HepG2 (cell line): ENCODE measurements at regions not wholly inside any gene's neighbourhood (a gene's known extent, or its start where the extent isn't known, plus 50 kb on each side); places are given as distances from the start of the nearest gene placed in this dataset.
A peak's percentile ranks its signal among the peaks of the same experiment; 100 is the strongest.

ENCODE experiments used
- ADNP ChIP-seq: sonication (generic); formaldehyde crosslinking; IDR thresholded peaks from 2 replicates; pipeline ENCODE4 v1.4.0; 2020; ENCODE audit warnings: missing genetic modification reagents
- HMG20B ChIP-seq: conservative IDR thresholded peaks from 2 replicates; pipeline ENCODE4 v1.6.1; 2016; ENCODE audit warnings: missing genetic modification reagents, missing compliant biosample characterization
- IRX3 ChIP-seq: sonication (generic); formaldehyde crosslinking; IDR thresholded peaks from 2 replicates; pipeline ENCODE4 v1.8.1; 2023; ENCODE audit warnings: mild to moderate bottlenecking, low read depth, missing genetic modification reagents, borderline replicate concordance
- KDM5A ChIP-seq: fragments of 200-600 bp; sonication (generic); IDR thresholded peaks from 2 replicates; pipeline ENCODE4 v1.7.0; 2018; ENCODE audit warnings: antibody characterized with exemption, mild to moderate bottlenecking, low read length, borderline replicate concordance
- KDM5B ChIP-seq: sonication (generic); formaldehyde crosslinking; IDR thresholded peaks from 2 replicates; pipeline ENCODE4 v1.4.0; 2020; ENCODE audit warnings: missing genetic modification reagents, mild to moderate bottlenecking, borderline replicate concordance
- NFIC ChIP-seq: IDR thresholded peaks from 2 replicates; pipeline ENCODE4 v1.6.1; 2012; ENCODE audit warnings: mild to moderate bottlenecking, low read length, inconsistent platforms
- NFKBIZ ChIP-seq: IDR thresholded peaks from 2 replicates; pipeline ENCODE4 v1.6.1; 2018; ENCODE audit warnings: missing genetic modification reagents, missing compliant biosample characterization
- RXRA ChIP-seq: sonication (generic); formaldehyde crosslinking; IDR thresholded peaks from 2 replicates; pipeline ENCODE4 v1.5.1; 2020; ENCODE audit warnings: missing genetic modification reagents
- SRSF9 ChIP-seq: fragments of 200-400 bp; formaldehyde crosslinking; IDR thresholded peaks from 2 replicates; pipeline ENCODE4 v1.6.1; 2018; ENCODE audit warnings: borderline replicate concordance, mild to moderate bottlenecking, low read depth, low read length; ENCODE audit not compliant: insufficient read depth, poor library complexity, severe bottlenecking
- ZFP37 ChIP-seq: sonication (generic); formaldehyde crosslinking; IDR thresholded peaks from 2 replicates; pipeline ENCODE4 v1.4.0; 2020; ENCODE audit warnings: missing genetic modification reagents, borderline replicate concordance
- ZNF367 ChIP-seq: sonication (generic); formaldehyde crosslinking; IDR thresholded peaks from 2 replicates; pipeline ENCODE4 v1.4.0; 2020; ENCODE audit warnings: missing genetic modification reagents, borderline replicate concordance
- ZNF780A ChIP-seq: sonication (generic); formaldehyde crosslinking; IDR thresholded peaks from 2 replicates; pipeline ENCODE4 v1.8.0; 2022; ENCODE audit warnings: mild to moderate bottlenecking, missing genetic modification reagents, moderate library complexity
- ZNF850 ChIP-seq: sonication (generic); formaldehyde crosslinking; conservative IDR thresholded peaks from 2 replicates; pipeline ENCODE4 v1.9.0; 2021; ENCODE audit warnings: mild to moderate bottlenecking, missing genetic modification reagents
- TF ChIP-seq, protein P1 (sequence below): sonication (generic); formaldehyde crosslinking; IDR thresholded peaks from 2 replicates; pipeline ENCODE4 v1.5.1; 2020; ENCODE audit warnings: missing genetic modification reagents, mild to moderate bottlenecking, borderline replicate concordance
- TF ChIP-seq, protein P2 (sequence below): fragments of 450-650 bp; IDR thresholded peaks from 2 replicates; pipeline ENCODE4 v1.6.1; 2016
- TF ChIP-seq, protein P3 (sequence below): sonication (generic); formaldehyde crosslinking; IDR thresholded peaks from 2 replicates; pipeline ENCODE4 v1.4.0; 2020; ENCODE audit warnings: missing genetic modification reagents
- TF ChIP-seq, protein P4 (sequence below): sonication (generic); formaldehyde crosslinking; IDR thresholded peaks from 2 replicates; pipeline ENCODE4 v1.5.0; 2020; ENCODE audit warnings: mild to moderate bottlenecking, missing genetic modification reagents
- TF ChIP-seq, protein P5 (sequence below): sonication (generic); formaldehyde crosslinking; IDR thresholded peaks from 2 replicates; pipeline ENCODE4 v1.5.0; 2020; ENCODE audit warnings: missing genetic modification reagents

DNA sequence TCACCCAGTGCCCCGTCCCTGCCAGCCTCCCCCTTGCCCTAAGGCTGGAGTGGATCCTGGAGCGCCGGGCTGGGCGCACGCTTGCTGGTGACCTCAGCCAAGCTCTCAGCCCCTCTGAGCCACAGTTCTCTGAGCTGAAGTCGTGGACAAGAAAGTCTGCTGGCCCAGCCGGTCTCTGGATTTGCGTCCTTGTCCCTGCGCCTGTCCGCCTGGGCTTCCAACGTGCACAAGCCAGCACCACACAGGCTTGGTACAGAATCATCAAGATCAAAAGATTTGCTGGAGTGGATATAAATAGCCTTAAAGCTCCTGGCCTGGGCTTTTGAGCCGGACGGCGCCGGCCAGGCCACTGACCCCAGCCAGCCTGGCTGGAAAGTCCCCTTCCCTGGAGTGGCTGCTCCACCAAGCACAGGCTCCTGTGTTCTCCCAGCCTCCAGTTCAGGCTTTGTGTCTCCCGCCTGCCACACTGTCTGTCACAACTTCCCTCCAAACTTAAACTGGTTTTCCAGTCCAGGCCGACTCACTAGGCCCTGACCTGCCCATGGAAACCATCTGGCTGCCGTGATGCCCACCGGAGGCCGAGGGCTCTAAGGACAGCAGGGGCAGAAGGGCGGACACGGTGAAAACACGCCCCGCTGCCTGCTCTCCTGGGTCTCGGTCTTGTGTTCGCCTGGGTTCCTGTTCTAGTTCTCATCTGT, 156.2 kb downstream of the NUP210 start (continued):
- TF ChIP-seq ZFP37: 0 out of 2 replicates have a peak, but pooled peaks have one; percentile 57
- TF ChIP-seq KDM5A: no peak
- TF ChIP-seq ZNF367 (CRISPR knock-in tag): no peak
- TF ChIP-seq ZNF780A (CRISPR knock-in tag): no peak
- TF ChIP-seq, protein P1, sequence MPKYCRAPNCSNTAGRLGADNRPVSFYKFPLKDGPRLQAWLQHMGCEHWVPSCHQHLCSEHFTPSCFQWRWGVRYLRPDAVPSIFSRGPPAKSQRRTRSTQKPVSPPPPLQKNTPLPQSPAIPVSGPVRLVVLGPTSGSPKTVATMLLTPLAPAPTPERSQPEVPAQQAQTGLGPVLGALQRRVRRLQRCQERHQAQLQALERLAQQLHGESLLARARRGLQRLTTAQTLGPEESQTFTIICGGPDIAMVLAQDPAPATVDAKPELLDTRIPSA (CRISPR knock-in tag): no peak
- TF ChIP-seq ADNP (CRISPR knock-in tag): peak; percentile 47; the same call in 1 of the 2 replicates
- TF ChIP-seq NFIC: no peak
- no peak for TF ChIP-seq ZNF850 (CRISPR knock-in tag)
- TF ChIP-seq, protein P2, sequence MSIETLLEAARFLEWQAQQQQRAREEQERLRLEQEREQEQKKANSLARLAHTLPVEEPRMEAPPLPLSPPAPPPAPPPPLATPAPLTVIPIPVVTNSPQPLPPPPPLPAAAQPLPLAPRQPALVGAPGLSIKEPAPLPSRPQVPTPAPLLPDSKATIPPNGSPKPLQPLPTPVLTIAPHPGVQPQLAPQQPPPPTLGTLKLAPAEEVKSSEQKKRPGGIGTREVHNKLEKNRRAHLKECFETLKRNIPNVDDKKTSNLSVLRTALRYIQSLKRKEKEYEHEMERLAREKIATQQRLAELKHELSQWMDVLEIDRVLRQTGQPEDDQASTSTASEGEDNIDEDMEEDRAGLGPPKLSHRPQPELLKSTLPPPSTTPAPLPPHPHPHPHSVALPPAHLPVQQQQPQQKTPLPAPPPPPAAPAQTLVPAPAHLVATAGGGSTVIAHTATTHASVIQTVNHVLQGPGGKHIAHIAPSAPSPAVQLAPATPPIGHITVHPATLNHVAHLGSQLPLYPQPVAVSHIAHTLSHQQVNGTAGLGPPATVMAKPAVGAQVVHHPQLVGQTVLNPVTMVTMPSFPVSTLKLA: no peak
- no peak; the same call in 1 of the 2 replicates for TF ChIP-seq HMG20B (CRISPR knock-in tag)
- TF ChIP-seq KDM5B: peak; percentile 57; the same call in 1 of the 2 replicates
- no peak for TF ChIP-seq SRSF9
- TF ChIP-seq, protein P3, sequence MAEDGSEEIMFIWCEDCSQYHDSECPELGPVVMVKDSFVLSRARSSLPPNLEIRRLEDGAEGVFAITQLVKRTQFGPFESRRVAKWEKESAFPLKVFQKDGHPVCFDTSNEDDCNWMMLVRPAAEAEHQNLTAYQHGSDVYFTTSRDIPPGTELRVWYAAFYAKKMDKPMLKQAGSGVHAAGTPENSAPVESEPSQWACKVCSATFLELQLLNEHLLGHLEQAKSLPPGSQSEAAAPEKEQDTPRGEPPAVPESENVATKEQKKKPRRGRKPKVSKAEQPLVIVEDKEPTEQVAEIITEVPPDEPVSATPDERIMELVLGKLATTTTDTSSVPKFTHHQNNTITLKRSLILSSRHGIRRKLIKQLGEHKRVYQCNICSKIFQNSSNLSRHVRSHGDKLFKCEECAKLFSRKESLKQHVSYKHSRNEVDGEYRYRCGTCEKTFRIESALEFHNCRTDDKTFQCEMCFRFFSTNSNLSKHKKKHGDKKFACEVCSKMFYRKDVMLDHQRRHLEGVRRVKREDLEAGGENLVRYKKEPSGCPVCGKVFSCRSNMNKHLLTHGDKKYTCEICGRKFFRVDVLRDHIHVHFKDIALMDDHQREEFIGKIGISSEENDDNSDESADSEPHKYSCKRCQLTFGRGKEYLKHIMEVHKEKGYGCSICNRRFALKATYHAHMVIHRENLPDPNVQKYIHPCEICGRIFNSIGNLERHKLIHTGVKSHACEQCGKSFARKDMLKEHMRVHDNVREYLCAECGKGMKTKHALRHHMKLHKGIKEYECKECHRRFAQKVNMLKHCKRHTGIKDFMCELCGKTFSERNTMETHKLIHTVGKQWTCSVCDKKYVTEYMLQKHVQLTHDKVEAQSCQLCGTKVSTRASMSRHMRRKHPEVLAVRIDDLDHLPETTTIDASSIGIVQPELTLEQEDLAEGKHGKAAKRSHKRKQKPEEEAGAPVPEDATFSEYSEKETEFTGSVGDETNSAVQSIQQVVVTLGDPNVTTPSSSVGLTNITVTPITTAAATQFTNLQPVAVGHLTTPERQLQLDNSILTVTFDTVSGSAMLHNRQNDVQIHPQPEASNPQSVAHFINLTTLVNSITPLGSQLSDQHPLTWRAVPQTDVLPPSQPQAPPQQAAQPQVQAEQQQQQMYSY (CRISPR knock-in tag): peak; percentile 96
- TF ChIP-seq IRX3 (CRISPR knock-in tag): 0 out of 2 replicates have a peak, but pooled peaks have one; percentile 37
- no peak for TF ChIP-seq NFKBIZ (CRISPR knock-in tag)
- TF ChIP-seq, protein P4, sequence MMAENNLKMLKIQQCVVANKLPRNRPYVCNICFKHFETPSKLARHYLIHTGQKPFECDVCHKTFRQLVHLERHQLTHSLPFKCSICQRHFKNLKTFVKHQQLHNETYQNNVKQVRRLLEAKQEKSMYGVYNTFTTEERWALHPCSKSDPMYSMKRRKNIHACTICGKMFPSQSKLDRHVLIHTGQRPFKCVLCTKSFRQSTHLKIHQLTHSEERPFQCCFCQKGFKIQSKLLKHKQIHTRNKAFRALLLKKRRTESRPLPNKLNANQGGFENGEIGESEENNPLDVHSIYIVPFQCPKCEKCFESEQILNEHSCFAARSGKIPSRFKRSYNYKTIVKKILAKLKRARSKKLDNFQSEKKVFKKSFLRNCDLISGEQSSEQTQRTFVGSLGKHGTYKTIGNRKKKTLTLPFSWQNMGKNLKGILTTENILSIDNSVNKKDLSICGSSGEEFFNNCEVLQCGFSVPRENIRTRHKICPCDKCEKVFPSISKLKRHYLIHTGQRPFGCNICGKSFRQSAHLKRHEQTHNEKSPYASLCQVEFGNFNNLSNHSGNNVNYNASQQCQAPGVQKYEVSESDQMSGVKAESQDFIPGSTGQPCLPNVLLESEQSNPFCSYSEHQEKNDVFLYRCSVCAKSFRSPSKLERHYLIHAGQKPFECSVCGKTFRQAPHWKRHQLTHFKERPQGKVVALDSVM (CRISPR knock-in tag): peak; percentile 80
- TF ChIP-seq, protein P5, sequence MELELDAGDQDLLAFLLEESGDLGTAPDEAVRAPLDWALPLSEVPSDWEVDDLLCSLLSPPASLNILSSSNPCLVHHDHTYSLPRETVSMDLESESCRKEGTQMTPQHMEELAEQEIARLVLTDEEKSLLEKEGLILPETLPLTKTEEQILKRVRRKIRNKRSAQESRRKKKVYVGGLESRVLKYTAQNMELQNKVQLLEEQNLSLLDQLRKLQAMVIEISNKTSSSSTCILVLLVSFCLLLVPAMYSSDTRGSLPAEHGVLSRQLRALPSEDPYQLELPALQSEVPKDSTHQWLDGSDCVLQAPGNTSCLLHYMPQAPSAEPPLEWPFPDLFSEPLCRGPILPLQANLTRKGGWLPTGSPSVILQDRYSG: peak; percentile 79; the same call in 1 of the 2 replicates
- peak; percentile 90 for TF ChIP-seq RXRA (CRISPR knock-in tag)
